Lower leg skin (tissue), 4 donors: ENCODE measurements at regions not wholly inside any gene's neighbourhood (a gene's known extent, or its start where the extent isn't known, plus 50 kb on each side); places are given as distances from the start of the nearest gene placed in this dataset.

Experiments
- DNase-seq, 2 donors: peaks; one replicate each; pipeline ENCODE4 v3.0.0-alpha.2; 2019; ENCODE audit warnings: low spot score in 2 of 2
- H3K4me3 ChIP-seq: fragments of 200-600 bp; sonication (generic); 2 replicates; pipeline ENCODE4 v1.5.1; 2017; ENCODE audit warnings: mild to moderate bottlenecking, low read depth; ENCODE audit not compliant: poor library complexity, severe bottlenecking
- CTCF ChIP-seq, 3 donors: fragments of 450-650 bp; IDR thresholded peaks; one replicate each; pipeline ENCODE4 v1.5.1; 2016; ENCODE audit warnings: antibody characterized with exemption in 3 of 3, mild to moderate bottlenecking in 3 of 3, moderate library complexity in 2 of 3
- POLR2A ChIP-seq, 2 donors: fragments of 450-650 bp; IDR thresholded peaks; one replicate each; pipeline ENCODE4 v1.6.1; 2016 to 2017; ENCODE audit warnings: antibody characterized with exemption in 2 of 2, mild to moderate bottlenecking in 1 of 2, moderate library complexity in 1 of 2
- WGBS, 2 donors: methylation state at CpG; one replicate each; pipeline ENCODE4 v1.1.5; 2018; 5-methylcytosine and 5-hydroxymethylcytosine counted together
- intact Hi-C: fragments of 100-400 bp; cut with DNase I; formaldehyde crosslinking; loops from one replicate; pipeline ENCODE4 v1.15.0; 2023; ENCODE audit warnings: low total_unique reads

- DNase-seq, result no peak
- intact Hi-C loops, result no loop called here
- 25 to 29% methylated on average over 5 of the region's 5 CpGs for WGBS, 2 donors
- no peak overlapping the region for H3K4me3 ChIP-seq
- no peak for TF ChIP-seq CTCF (IDR thresholded peaks at IDR 0.05)
- TF ChIP-seq POLR2A (IDR thresholded peaks at IDR 0.05), result no peak
These were observed 117.7 kb downstream of the C3orf38 start for GRCh38 chr3:88267441-88267840.

- 25 to 28% methylated on average over 3 of the region's 3 CpGs for WGBS, 2 donors
- no peak overlapping the region for H3K4me3 ChIP-seq
- TF ChIP-seq CTCF (IDR thresholded peaks at IDR 0.05), result no peak
- no peak for TF ChIP-seq POLR2A (IDR thresholded peaks at IDR 0.05)
- intact Hi-C loops, result no loop called here
- DNase-seq, result no peak
These were observed 118.1 kb downstream of the C3orf38 start for GRCh38 chr3:88267847-88268246.

GRCh38 chr3:88280326-88280725 lies 130.6 kb downstream of the C3orf38 start:
- no peak for DNase-seq
- TF ChIP-seq CTCF (IDR thresholded peaks at IDR 0.05) (no peak), POLR2A (IDR thresholded peaks at IDR 0.05) (no peak)
- 70 to 71% methylated on average over 3 of the region's 3 CpGs for WGBS, 2 donors
- intact Hi-C loops, result no loop called here
- no peak overlapping the region for H3K4me3 ChIP-seq

GRCh38 chr3:88282528-88283241 lies 132.9 kb downstream of the C3orf38 start:
- 85% methylated on average over 6 of the region's 6 CpGs for WGBS, 2 donors
- TF ChIP-seq CTCF (IDR thresholded peaks at IDR 0.05) (no peak), POLR2A (IDR thresholded peaks at IDR 0.05) (no peak)
- intact Hi-C loops, result no loop called here
- H3K4me3 ChIP-seq, result no peak overlapping the region
- DNase-seq, result no peak

- no peak for DNase-seq
- 71 to 72% methylated on average over 4 of the region's 4 CpGs for WGBS, 2 donors
- no peak overlapping the region for H3K4me3 ChIP-seq
- intact Hi-C loops, result no loop called here
- TF ChIP-seq CTCF (IDR thresholded peaks at IDR 0.05), result no peak
- no peak for TF ChIP-seq POLR2A (IDR thresholded peaks at IDR 0.05)
These were observed 133.5 kb downstream of the C3orf38 start for GRCh38 chr3:88283242-88283592.

GRCh38 chr3:88291486-88291885 lies 141.7 kb downstream of the C3orf38 start:
- intact Hi-C loops, result no loop called here
- no peak for TF ChIP-seq POLR2A (IDR thresholded peaks at IDR 0.05)
- TF ChIP-seq CTCF (IDR thresholded peaks at IDR 0.05), result no peak
- H3K4me3 ChIP-seq, result no peak overlapping the region
- no peak for DNase-seq
